Stomach (tissue), 4 donors: ENCODE measurements at regions not wholly inside any gene's neighbourhood (a gene's known extent, or its start where the extent isn't known, plus 50 kb on each side); places are given as distances from the start of the nearest gene placed in this dataset.

Experiments
- CTCF ChIP-seq, 7 experiments: fragments of 450-650 bp in 4 of 7; fragments of 200-600 bp in 3 of 7; sonication (generic) in 3 of 7; IDR thresholded peaks; one replicate each; pipeline ENCODE4 v1.5.1; 2016 to 2019; ENCODE audit warnings: antibody characterized with exemption in 7 of 7, control low read depth in 2 of 7, mild to moderate bottlenecking in 1 of 7
- POLR2A ChIP-seq, 4 donors: fragments of 450-650 bp; IDR thresholded peaks; one replicate each; pipeline ENCODE4 v1.6.1; 2016; ENCODE audit warnings: antibody characterized with exemption in 4 of 4, control low read depth in 2 of 4, mild to moderate bottlenecking in 1 of 4, moderate library complexity in 1 of 4
- POLR2AphosphoS5 ChIP-seq, 3 donors: sonication (generic); formaldehyde crosslinking; IDR thresholded peaks; one replicate each; pipeline ENCODE4 v1.6.1; 2016; ENCODE audit warnings: antibody characterized with exemption in 3 of 3

- TF ChIP-seq CTCF (IDR thresholded peaks at IDR 0.05) (no peak), POLR2A (IDR thresholded peaks at IDR 0.05) (no peak), POLR2AphosphoS5 (IDR thresholded peaks at IDR 0.05) (no peak)
Measured at GRCh38 chr2:10517351-10518043, 69.4 kb upstream of the ODC1 start.
